NCI-H82 treated with DMSO at 0.1 percent for 48 hours (cell line): ENCODE measurements at regions not wholly inside any gene's neighbourhood (a gene's known extent, or its start where the extent isn't known, plus 50 kb on each side); places are given as distances from the start of the nearest gene placed in this dataset.

Experiments used
- DNase-seq: peaks from one replicate; lab custom pipeline; 2025; ENCODE audit not compliant: unreplicated experiment; lab: John Stamatoyannopoulos, UW

GRCh38 chr7:19448091-19448490, 260.7 kb downstream of the POLR1F start:
- no peak for DNase-seq

DNA sequence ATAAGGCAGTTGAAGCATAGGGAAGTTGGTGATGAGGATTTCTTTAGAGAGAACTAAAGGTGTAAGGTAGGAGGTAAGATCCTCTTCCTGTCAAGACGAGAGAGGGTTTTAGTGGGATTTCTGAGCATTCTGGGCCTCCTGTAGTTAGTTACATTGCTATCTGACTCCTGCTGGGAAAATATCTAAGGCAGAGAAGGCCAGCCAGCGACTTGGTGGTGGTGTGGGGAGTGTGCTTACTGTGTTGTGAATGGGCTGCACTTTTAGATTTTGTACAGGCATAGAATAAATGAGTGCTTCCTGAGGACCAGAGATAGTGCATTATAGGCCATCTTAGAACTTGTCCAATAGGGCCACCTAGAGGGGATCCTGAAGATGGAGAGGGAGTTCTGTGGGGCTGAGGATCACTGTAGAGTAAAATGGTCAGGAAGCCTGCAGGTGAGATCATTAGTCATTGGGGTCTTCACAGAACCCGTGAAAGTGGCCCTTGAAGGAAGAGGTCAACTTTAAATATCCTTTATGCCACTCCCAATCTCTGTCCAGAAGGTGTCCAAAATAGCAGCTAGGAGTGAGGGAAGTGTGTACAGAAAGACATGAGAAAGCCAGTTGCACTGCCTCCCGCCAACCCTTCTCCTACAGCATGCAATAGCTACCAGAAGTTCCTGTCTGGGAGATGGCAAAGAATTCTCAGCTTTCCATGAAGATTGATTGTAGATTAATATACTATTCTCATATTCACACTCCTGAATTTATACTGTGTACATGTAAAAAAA, 266.6 kb downstream of the POLR1F start:
- DNase-seq: peak; percentile 37

GRCh38 chr7:19439517-19439916, 269.3 kb downstream of the POLR1F start:
- no peak for DNase-seq

- DNase-seq: no peak
Observed at GRCh38 chr7:19437446-19437845, 271.4 kb downstream of the POLR1F start.

GRCh38 chr7:19427944-19428343, 280.9 kb downstream of the POLR1F start:
- no peak for DNase-seq

GRCh38 chr7:19421861-19422260, 276.6 kb upstream of the FERD3L start:
- no peak for DNase-seq

DNA sequence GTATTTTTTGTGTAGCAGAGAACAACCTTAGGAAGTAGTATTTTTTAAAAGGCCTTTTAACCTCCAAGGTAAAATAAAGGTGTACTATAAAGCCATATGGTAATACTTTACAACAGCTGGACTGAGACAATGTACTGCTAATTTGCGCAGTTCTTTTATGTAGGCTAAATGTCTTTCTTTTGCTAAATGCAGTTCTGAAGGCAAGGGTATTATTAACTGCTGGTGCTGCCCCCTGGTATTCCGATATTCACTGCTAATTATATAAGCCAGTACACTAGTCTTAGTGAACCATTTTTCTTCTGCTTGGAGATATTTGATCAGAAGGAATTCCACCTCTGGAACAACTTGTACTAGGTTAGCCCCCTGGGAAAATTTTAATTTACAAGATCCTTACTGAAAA, 272.0 kb upstream of the FERD3L start:
- DNase-seq: no peak

DNA sequence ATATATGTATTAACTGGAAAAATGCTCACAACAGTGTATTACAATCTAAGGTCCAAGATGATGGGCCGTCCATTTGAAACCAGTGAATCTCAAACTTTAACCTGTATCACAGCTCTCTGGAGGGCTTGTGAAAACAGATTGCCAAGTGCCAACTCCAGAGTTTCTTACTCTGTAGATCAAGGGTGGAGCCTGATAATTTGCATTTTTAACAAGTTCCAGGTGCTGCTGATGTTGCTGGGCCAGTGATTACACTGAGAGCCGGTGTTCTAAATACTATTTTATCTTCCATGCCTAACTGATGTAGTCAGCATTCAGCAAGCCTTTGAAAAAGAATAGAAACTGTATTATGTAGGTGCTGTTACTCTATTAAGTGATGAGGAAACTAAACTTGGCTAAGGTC, 269.9 kb upstream of the FERD3L start:
- no peak for DNase-seq

DNA sequence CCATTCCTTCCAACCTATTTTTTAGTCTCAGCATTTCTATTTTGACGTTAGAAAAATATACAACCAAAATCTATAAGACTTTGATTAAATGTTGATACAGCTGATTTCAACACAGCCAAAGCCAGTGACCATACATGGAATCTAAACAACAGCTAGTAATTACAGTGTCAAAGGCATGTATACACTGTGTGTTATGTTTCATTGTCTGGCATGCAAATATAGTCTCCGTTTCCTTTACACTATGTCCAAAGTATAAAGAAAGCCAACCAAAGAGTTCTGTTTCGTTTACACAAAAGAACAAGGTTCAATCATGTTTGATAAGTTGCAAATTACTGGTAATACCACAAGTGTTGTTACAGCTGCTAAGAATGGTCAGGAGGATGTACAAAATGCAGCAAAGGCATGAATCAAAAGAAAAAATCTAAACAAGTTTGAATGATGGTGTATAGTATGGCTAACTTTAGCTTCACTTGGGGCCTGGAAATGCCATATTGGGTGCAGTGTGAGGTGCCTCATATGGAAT, 268.3 kb upstream of the FERD3L start:
- DNase-seq: no peak

DNA sequence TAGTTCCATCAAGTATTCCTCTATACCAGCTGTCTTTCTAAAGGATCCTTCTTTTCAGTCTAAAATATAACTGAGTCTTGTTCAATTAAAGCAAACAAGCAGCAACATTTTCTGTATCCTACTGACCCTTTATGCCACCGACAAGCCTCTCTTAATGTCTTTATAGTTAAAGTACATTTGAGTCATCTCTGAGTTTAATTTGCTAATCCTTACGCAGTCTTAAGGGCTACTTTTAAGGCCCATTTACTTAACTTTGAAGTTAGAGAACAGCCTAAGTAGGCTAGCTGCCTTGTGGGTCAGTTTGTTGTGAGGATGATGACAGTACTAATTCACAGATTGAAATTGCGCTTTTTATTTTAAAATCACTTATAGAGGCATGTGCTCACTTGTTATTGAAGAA, 265.5 kb upstream of the FERD3L start:
- DNase-seq: peak; percentile 27

DNA sequence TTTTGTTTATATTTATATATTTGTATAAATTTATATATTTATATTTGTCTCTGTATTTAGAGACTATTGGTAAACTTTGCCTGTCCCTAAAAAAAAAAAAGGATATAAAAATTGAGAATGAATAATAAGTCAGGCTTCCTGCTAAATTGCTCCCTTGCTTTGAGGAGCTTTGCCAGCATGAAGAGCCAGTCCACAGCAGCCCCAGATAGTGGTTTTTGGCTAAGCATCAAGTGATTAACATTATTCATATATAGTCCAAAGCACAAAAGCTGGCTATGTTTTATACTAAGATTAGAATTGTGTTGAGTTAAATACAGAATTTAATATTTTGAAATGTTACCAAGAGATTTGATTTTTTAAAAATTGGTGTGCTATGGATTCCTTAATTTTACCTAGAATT, 264.9 kb upstream of the FERD3L start:
- DNase-seq: no peak

- DNase-seq: no peak
Observed at GRCh38 chr7:19408706-19409220, 263.5 kb upstream of the FERD3L start.

- no peak for DNase-seq
Observed at GRCh38 chr7:19407270-19407669, 262.0 kb upstream of the FERD3L start.

DNA sequence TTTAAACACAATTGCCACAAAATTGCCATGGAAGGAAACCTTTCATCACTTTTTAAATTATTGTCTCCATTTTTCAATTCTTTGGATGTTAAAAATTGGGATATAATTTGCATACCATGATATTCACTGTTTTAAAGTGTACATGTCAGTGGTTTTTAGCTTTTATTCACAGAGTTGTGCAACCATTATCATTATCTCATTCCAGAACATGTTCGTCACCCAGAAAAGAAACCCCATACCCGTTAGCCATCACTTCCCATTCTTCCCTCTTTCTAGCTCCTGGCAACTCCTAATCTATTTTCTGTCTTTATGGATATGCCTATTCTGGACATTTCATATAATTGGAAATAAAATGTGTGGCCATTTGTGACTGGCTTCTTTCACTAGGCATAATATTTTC, 260.3 kb upstream of the FERD3L start:
- DNase-seq: no peak

GRCh38 chr7:19404912-19405329, 259.7 kb upstream of the FERD3L start:
- DNase-seq: no peak

DNA sequence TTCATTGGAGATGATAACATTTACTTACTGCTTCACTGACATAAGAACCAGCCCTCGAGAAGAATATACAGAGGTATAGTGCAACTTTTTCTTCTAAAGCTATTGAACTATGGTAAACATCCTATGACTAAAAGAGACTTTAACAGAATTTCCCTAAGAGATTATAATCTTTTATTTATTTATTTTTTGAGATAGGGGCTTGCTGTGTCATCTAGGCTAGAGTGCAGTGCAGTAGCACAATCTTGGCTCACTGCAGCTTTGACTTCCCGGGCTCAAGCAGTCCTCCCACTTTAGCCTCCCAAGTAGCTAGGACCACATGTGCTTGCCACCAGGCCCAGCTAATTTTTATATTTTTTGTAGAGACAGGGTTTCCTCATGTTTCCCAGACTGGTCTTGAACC, 258.5 kb upstream of the FERD3L start:
- no peak for DNase-seq

DNA sequence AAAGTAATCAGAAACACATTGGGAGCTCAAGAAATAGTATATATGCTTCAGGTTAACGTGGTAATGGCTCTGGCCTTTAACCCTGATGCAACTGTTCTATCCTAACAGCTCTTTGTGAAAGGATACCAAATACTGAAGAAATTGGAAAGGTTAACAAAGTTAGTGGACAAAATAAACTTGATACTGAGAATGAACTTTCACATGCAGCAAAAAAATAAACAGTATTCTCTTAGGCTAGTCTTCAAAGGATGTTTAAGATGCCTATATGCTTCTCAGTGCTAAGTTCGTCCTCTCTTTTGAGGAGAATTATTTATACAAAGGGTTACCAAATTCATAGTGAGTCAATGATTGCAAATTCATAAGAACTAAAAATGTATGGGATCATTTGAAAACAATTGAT, 256.2 kb upstream of the FERD3L start:
- no peak for DNase-seq

GRCh38 chr7:19400758-19401254, 255.6 kb upstream of the FERD3L start:
- DNase-seq: peak; percentile 12

DNA sequence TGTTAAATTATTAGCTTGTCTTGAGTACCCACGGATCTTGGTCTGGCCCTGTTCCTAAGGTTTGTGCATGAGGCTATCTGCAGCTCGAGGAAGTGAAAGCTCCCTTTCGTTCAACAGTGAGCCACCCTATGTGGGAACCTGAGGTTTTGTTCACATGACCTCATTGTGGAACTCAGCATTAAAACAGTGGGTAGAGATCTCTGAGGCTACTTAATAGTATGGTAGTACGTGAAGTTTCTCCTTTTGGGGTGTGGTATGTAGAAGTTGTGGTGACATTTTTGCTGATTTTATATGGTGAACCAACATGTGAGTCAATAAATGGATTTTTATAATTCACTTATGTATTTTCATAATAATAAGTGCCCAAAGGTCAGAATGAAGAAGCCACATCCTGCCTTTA, 252.7 kb upstream of the FERD3L start:
- DNase-seq: no peak

DNA sequence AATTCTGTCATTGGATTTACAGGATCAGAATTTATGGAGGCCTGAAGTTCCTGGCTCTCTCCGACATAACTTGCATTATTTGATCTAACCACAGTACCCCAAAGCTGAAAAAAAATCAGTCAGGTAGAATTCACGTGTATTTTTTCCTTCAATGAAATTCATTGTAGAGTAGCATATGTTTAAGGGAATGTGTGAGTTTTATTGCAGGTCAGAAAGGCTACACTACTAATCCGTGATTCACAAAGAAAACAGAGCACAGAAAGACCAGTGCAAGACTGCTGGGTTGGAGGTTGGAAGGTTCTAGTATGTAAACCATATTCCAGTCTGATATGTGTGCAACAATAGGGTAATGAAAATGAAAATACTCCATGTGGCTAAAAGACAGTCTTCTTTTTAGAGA, 247.0 kb upstream of the FERD3L start:
- no peak for DNase-seq

DNA sequence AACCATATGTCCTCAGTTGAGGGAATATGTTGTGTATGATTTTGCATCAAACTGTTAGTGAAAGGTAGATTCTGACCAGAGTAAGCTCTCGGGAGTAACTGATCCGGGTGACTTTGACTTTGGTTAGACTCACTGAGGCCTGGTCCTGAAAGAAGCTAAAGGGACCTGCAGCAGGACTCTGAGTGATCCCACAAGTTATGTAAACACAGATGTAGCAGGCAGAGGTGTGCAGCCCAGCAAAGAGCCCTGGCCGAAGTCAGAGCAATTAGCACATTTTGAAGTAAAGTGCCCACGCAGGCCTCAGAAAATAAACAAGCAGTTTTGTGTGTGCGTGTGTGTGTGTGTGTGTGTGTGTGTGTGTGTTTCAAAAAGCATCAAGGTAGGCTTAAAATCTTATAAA, 245.6 kb upstream of the FERD3L start:
- no peak for DNase-seq

DNA sequence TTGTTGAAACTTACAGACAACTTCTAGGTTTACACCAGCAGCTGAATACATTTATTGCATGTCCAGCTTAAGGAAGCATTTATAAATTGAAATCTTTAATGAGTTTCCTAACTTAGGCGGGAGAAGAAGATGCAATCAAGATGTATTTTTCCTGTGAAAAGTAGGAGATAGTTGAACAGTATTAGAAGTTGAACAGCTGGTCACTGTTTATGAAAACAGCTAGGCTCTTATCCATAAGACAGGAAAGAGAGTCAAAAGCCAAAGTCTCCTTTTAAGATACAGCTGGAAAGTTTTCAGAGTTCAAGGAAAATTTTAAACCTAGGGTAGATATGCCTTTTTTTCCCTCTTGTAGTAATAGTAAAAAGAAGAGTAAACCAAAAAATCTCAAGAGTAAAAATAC, 236.1 kb upstream of the FERD3L start:
- DNase-seq: no peak

DNA sequence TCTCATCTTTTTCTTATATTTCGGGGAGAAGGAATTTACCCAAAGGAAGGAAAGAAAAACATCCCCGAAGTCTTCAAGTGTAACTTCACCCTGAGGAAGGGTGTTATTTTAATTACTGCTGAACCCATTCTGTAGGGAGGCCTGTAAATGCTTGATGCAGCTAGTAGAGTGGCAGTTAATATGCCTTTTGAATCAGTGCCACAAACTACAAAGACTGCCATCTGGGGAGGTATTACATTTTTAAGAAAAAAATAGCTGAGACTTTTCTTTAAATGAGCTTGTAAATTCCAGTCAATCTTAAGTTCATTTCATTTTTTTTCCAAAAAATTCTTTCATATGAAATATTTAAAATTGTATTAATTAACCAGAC, 233.1 kb upstream of the FERD3L start:
- no peak for DNase-seq
